ENCODE measurements at regions not wholly inside any gene's neighbourhood (a gene's known extent, or its start where the extent isn't known, plus 50 kb on each side); places are given as distances from the start of the nearest gene placed in this dataset.
"Not testable (repeated sequence)": the region's sequence is repeated elsewhere in the genome, so short reads cannot be mapped to it uniquely, and the experiment has no call there.

GRCh38 chr3:22862111-22862510 lies 341.0 kb upstream of the UBE2E2 start:
- H2AFZ ChIP-seq (ENCODE audit: low read depth, low read length, severe bottlenecking): no peak overlapping the region
- TF ChIP-seq CTCF (IDR thresholded peaks at IDR 0.05; ENCODE audit: insufficient read depth, low read length, poor library complexity, severe bottlenecking): no peak
- TF ChIP-seq EZH2phosphoT487 (conservative IDR thresholded peaks at IDR 0.05; ENCODE audit: low read length): no peak
- no peak overlapping the region for H3K4me2 ChIP-seq (ENCODE audit: low read depth, low read length, poor library complexity, severe bottlenecking)
- H3K9me2 ChIP-seq (replicated peaks; ENCODE audit: insufficient read depth, low read length): no peaks in the 10 kb centered on the region
- H3K36me3 ChIP-seq (ENCODE audit: low read length): no peaks in the 10 kb centered on the region
- no peak overlapping the region for H3K4me3 ChIP-seq (ENCODE audit: insufficient read depth, low read length, poor library complexity, severe bottlenecking)
- H3K27ac ChIP-seq (ENCODE audit: low read depth, low read length): no peak overlapping the region
- no peaks in the 10 kb centered on the region for H3K79me2 ChIP-seq (ENCODE audit: insufficient read depth, low read length)
- no peaks in the 10 kb centered on the region for H3K27me3 ChIP-seq (ENCODE audit: low read length)
- H4K20me1 ChIP-seq (ENCODE audit: low read depth, low read length): no peaks in the 10 kb centered on the region
- no peaks in the 10 kb centered on the region for H3K9me3 ChIP-seq (ENCODE audit: insufficient read depth, low read length)
- H3F3A ChIP-seq (ENCODE audit: insufficient read depth): no peaks in the 10 kb centered on the region
- H3K9ac ChIP-seq (ENCODE audit: low read length): no peak overlapping the region

- H3K27me3 ChIP-seq (ENCODE audit: low read length); H2AFZ ChIP-seq (ENCODE audit: low read depth, low read length, severe bottlenecking); H3F3A ChIP-seq (ENCODE audit: insufficient read depth); H3K36me3 ChIP-seq (ENCODE audit: low read length); H3K9ac ChIP-seq (ENCODE audit: low read length); H3K27ac ChIP-seq (ENCODE audit: low read depth, low read length); H3K4me3 ChIP-seq (ENCODE audit: insufficient read depth, low read length, poor library complexity, severe bottlenecking); H4K20me1 ChIP-seq (ENCODE audit: low read depth, low read length); H3K9me2 ChIP-seq (replicated peaks; ENCODE audit: insufficient read depth, low read length); H3K4me2 ChIP-seq (ENCODE audit: low read depth, low read length, poor library complexity, severe bottlenecking); H3K79me2 ChIP-seq (ENCODE audit: insufficient read depth, low read length); H3K9me3 ChIP-seq (ENCODE audit: insufficient read depth, low read length): not testable (repeated sequence)
Measured at GRCh38 chr3:22882834-22883233, 320.3 kb upstream of the UBE2E2 start.

GRCh38 chr3:22885039-22885438 lies 318.1 kb upstream of the UBE2E2 start:
- no peak overlapping the region for H3K4me3 ChIP-seq (ENCODE audit: insufficient read depth, low read length, poor library complexity, severe bottlenecking)
- no peak overlapping the region for H3K9ac ChIP-seq (ENCODE audit: low read length)
- no peak overlapping the region for H3K4me2 ChIP-seq (ENCODE audit: low read depth, low read length, poor library complexity, severe bottlenecking)
- no peaks in the 10 kb centered on the region for H3K9me3 ChIP-seq (ENCODE audit: insufficient read depth, low read length)
- no peaks in the 10 kb centered on the region for H3F3A ChIP-seq (ENCODE audit: insufficient read depth)
- H3K9me2 ChIP-seq (replicated peaks; ENCODE audit: insufficient read depth, low read length): no peaks in the 10 kb centered on the region
- H3K36me3 ChIP-seq (ENCODE audit: low read length): no peaks in the 10 kb centered on the region
- H3K79me2 ChIP-seq (ENCODE audit: insufficient read depth, low read length): no peaks in the 10 kb centered on the region
- no peak overlapping the region for H3K27ac ChIP-seq (ENCODE audit: low read depth, low read length)
- H4K20me1 ChIP-seq (ENCODE audit: low read depth, low read length): no peaks in the 10 kb centered on the region
- no peak overlapping the region for H2AFZ ChIP-seq (ENCODE audit: low read depth, low read length, severe bottlenecking)
- H3K27me3 ChIP-seq (ENCODE audit: low read length): no peaks in the 10 kb centered on the region
- TF ChIP-seq EZH2phosphoT487 (conservative IDR thresholded peaks at IDR 0.05; ENCODE audit: low read length) (no peak), CTCF (IDR thresholded peaks at IDR 0.05; ENCODE audit: insufficient read depth, low read length, poor library complexity, severe bottlenecking) (no peak)

GRCh38 chr3:22885574-22886341 lies 317.4 kb upstream of the UBE2E2 start:
- H3K9me2 ChIP-seq (replicated peaks; ENCODE audit: insufficient read depth, low read length): no peaks in the 10 kb centered on the region
- TF ChIP-seq CTCF (IDR thresholded peaks at IDR 0.05; ENCODE audit: insufficient read depth, low read length, poor library complexity, severe bottlenecking): no peak
- TF ChIP-seq EZH2phosphoT487 (conservative IDR thresholded peaks at IDR 0.05; ENCODE audit: low read length): no peak
- no peak overlapping the region for H3K4me3 ChIP-seq (ENCODE audit: insufficient read depth, low read length, poor library complexity, severe bottlenecking)
- H4K20me1 ChIP-seq (ENCODE audit: low read depth, low read length): no peaks in the 10 kb centered on the region
- H3K9me3 ChIP-seq (ENCODE audit: insufficient read depth, low read length): no peaks in the 10 kb centered on the region
- no peak overlapping the region for H3K4me2 ChIP-seq (ENCODE audit: low read depth, low read length, poor library complexity, severe bottlenecking)
- H3F3A ChIP-seq (ENCODE audit: insufficient read depth): no peaks in the 10 kb centered on the region
- H3K36me3 ChIP-seq (ENCODE audit: low read length): no peaks in the 10 kb centered on the region
- H3K27ac ChIP-seq (ENCODE audit: low read depth, low read length): no peak overlapping the region
- H3K27me3 ChIP-seq (ENCODE audit: low read length): no peaks in the 10 kb centered on the region
- no peaks in the 10 kb centered on the region for H3K79me2 ChIP-seq (ENCODE audit: insufficient read depth, low read length)
- no peak overlapping the region for H2AFZ ChIP-seq (ENCODE audit: low read depth, low read length, severe bottlenecking)
- no peak overlapping the region for H3K9ac ChIP-seq (ENCODE audit: low read length)
